Activated CD8-positive, alpha-beta memory T cell treated with anti-CD3 and anti-CD28 coated beads, Interleukin-2, amount 50 U/mL, for 4 hours (primary cell): ENCODE measurements at regions not wholly inside any gene's neighbourhood (a gene's known extent, or its start where the extent isn't known, plus 50 kb on each side); places are given as distances from the start of the nearest gene placed in this dataset.
"Not testable (repeated sequence)": the region's sequence is repeated elsewhere in the genome, so short reads cannot be mapped to it uniquely, and the experiment has no call there.

ENCODE experiments used
- DNase-seq: peaks from one replicate; pipeline ENCODE4 v3.0.0-alpha.2; 2020

GRCh38 chr6:14583826-14584225 lies 466.3 kb downstream of the CD83 start:
- DNase-seq: no peak

- no peak for DNase-seq
Observed at GRCh38 chr6:14584450-14584849, 466.9 kb downstream of the CD83 start.

- no peak for DNase-seq
Observed at GRCh38 chr6:14585689-14586088, 468.1 kb downstream of the CD83 start.

GRCh38 chr6:14589175-14589574 lies 471.6 kb downstream of the CD83 start:
- DNase-seq: no peak

GRCh38 chr6:14590586-14590985 lies 473.0 kb downstream of the CD83 start:
- no peak for DNase-seq

GRCh38 chr6:14591998-14592397 lies 474.4 kb downstream of the CD83 start:
- DNase-seq: no peak

- no peak for DNase-seq
Observed at GRCh38 chr6:14593286-14593685, 475.7 kb downstream of the CD83 start.

- no peak for DNase-seq
Observed at GRCh38 chr6:14595751-14596150, 478.2 kb downstream of the CD83 start.

- DNase-seq: no peak
Observed at GRCh38 chr6:14596410-14596809, 478.8 kb downstream of the CD83 start.

- DNase-seq: no peak
Observed at GRCh38 chr6:14597090-14597489, 479.5 kb downstream of the CD83 start.

- no peak for DNase-seq
Observed at GRCh38 chr6:14598017-14598864, 480.7 kb downstream of the CD83 start.

GRCh38 chr6:14600306-14600705 lies 482.7 kb downstream of the CD83 start:
- DNase-seq: not testable (repeated sequence)

GRCh38 chr6:14601490-14601889 lies 483.9 kb downstream of the CD83 start:
- no peak for DNase-seq

- DNase-seq: no peak
Observed at GRCh38 chr6:14606353-14606752, 488.8 kb downstream of the CD83 start.

- DNase-seq: no peak
Observed at GRCh38 chr6:14610141-14610540, 492.6 kb downstream of the CD83 start.

GRCh38 chr6:14612016-14612980 lies 494.7 kb downstream of the CD83 start:
- no peak for DNase-seq

GRCh38 chr6:14614631-14615030 lies 497.1 kb downstream of the CD83 start:
- DNase-seq: no peak

GRCh38 chr6:14616656-14617055 lies 499.1 kb downstream of the CD83 start:
- no peak for DNase-seq

GRCh38 chr6:14618759-14619418 lies 501.3 kb downstream of the CD83 start:
- DNase-seq: no peak

- DNase-seq: no peak
Observed at GRCh38 chr6:14619419-14619781, 501.8 kb downstream of the CD83 start.

- no peak for DNase-seq
Observed at GRCh38 chr6:14620522-14620921, 502.9 kb downstream of the CD83 start.

GRCh38 chr6:14621518-14621917 lies 503.9 kb downstream of the CD83 start:
- DNase-seq: no peak

GRCh38 chr6:14622085-14622484 lies 504.5 kb downstream of the CD83 start:
- no peak for DNase-seq
